RWPE2 (cell line): ENCODE measurements at regions not wholly inside any gene's neighbourhood (a gene's known extent, or its start where the extent isn't known, plus 50 kb on each side); places are given as distances from the start of the nearest gene placed in this dataset.

ENCODE experiments used
- ATAC-seq: fragments of 200-7000 bp; cut with Tn5 transposase; 3 replicates; pipeline ENCODE4 v1.9.1; 2021; ENCODE audit warnings: low read depth
- DNase-seq: peaks from one replicate; pipeline ENCODE4 v3.0.0-alpha.2; 2020; ENCODE audit warnings: low spot score
- H3K27ac ChIP-seq: fragments of 450-650 bp; 2 replicates; pipeline ENCODE4 v1.5.1; 2017; ENCODE audit warnings: mild to moderate bottlenecking; ENCODE audit not compliant: poor library complexity, severe bottlenecking
- H3K27me3 ChIP-seq: fragments of 250-450 bp; sonication (Bioruptor Pico); 2 replicates; pipeline ENCODE4 v1.5.1; 2021; ENCODE audit warnings: mild to moderate bottlenecking, moderate library complexity; ENCODE audit not compliant: insufficient read depth, poor library complexity, severe bottlenecking
- H3K36me3 ChIP-seq: fragments of 250-450 bp; sonication (Bioruptor Pico); 2 replicates; pipeline ENCODE4 v1.5.1; 2020; ENCODE audit warnings: low read depth, mild to moderate bottlenecking, moderate library complexity
- H3K4me1 ChIP-seq: fragments of 250-450 bp; sonication (Bioruptor Pico); 2 replicates; pipeline ENCODE4 v1.5.1; 2021; ENCODE audit warnings: mild to moderate bottlenecking, moderate library complexity; ENCODE audit not compliant: insufficient read depth, poor library complexity, severe bottlenecking
- H3K4me3 ChIP-seq: fragments of 250-450 bp; sonication (Bioruptor Pico); 2 replicates; pipeline ENCODE4 v1.5.1; 2021; ENCODE audit warnings: mild to moderate bottlenecking, moderate library complexity; ENCODE audit not compliant: severe bottlenecking
- H3K9me3 ChIP-seq: fragments of 250-450 bp; sonication (Bioruptor Pico); 2 replicates; pipeline ENCODE4 v1.5.1; 2021; ENCODE audit warnings: mild to moderate bottlenecking, moderate library complexity; ENCODE audit not compliant: severe bottlenecking
- CTCF ChIP-seq: fragments of 450-650 bp; IDR thresholded peaks from one replicate; pipeline ENCODE4 v1.5.1; 2017; ENCODE audit warnings: mild to moderate bottlenecking, moderate library complexity; ENCODE audit not compliant: poor library complexity, severe bottlenecking

- H3K36me3 ChIP-seq, result no peaks in the 10 kb centered on the region
- no peaks in the 10 kb centered on the region for H3K4me1 ChIP-seq
- H3K4me3 ChIP-seq, result no peak overlapping the region
- H3K27ac ChIP-seq, result no peak overlapping the region
- no peaks in the 10 kb centered on the region for H3K27me3 ChIP-seq
- no peak for DNase-seq
- H3K9me3 ChIP-seq, result no peaks in the 10 kb centered on the region
- ATAC-seq, result no peak
- no peak for TF ChIP-seq CTCF
Measured at GRCh38 chr12:91511795-91512420, 329.3 kb upstream of the DCN start.

GRCh38 chr12:91507754-91508153, 325.1 kb upstream of the DCN start:
- DNase-seq (no peak), ATAC-seq (no peak)
- Histone ChIP-seq H3K4me3 (no peak overlapping the region), H3K36me3 (no peaks in the 10 kb centered on the region), H3K27me3 (no peaks in the 10 kb centered on the region), H3K4me1 (no peaks in the 10 kb centered on the region), H3K27ac (no peak overlapping the region), H3K9me3 (no peaks in the 10 kb centered on the region)
- TF ChIP-seq CTCF, result no peak

GRCh38 chr12:91506452-91506851, 323.8 kb upstream of the DCN start:
- Histone ChIP-seq H3K4me1 (no peaks in the 10 kb centered on the region), H3K4me3 (no peak overlapping the region), H3K9me3 (no peaks in the 10 kb centered on the region), H3K27ac (no peak overlapping the region), H3K36me3 (no peaks in the 10 kb centered on the region), H3K27me3 (no peaks in the 10 kb centered on the region)
- no peak for DNase-seq
- no peak for ATAC-seq
- TF ChIP-seq CTCF, result no peak

GRCh38 chr12:91505006-91505405, 322.4 kb upstream of the DCN start:
- no peak for ATAC-seq
- Histone ChIP-seq H3K9me3 (no peaks in the 10 kb centered on the region), H3K27me3 (no peaks in the 10 kb centered on the region), H3K4me3 (no peak overlapping the region), H3K4me1 (no peaks in the 10 kb centered on the region), H3K36me3 (no peaks in the 10 kb centered on the region), H3K27ac (no peak overlapping the region)
- no peak for DNase-seq
- TF ChIP-seq CTCF, result no peak

GRCh38 chr12:91502208-91502607, 319.6 kb upstream of the DCN start:
- DNase-seq (no peak), ATAC-seq (no peak)
- H3K4me1 ChIP-seq, result no peaks in the 10 kb centered on the region
- no peak overlapping the region for H3K27ac ChIP-seq
- TF ChIP-seq CTCF, result no peak
- H3K27me3 ChIP-seq, result no peaks in the 10 kb centered on the region
- H3K9me3 ChIP-seq, result no peaks in the 10 kb centered on the region
- no peaks in the 10 kb centered on the region for H3K36me3 ChIP-seq
- no peak overlapping the region for H3K4me3 ChIP-seq
